ENCODE measurements at regions not wholly inside any gene's neighbourhood (a gene's known extent, or its start where the extent isn't known, plus 50 kb on each side); places are given as distances from the start of the nearest gene placed in this dataset.
"Not testable (repeated sequence)": the region's sequence is repeated elsewhere in the genome, so short reads cannot be mapped to it uniquely, and the experiment has no call there.

DNA sequence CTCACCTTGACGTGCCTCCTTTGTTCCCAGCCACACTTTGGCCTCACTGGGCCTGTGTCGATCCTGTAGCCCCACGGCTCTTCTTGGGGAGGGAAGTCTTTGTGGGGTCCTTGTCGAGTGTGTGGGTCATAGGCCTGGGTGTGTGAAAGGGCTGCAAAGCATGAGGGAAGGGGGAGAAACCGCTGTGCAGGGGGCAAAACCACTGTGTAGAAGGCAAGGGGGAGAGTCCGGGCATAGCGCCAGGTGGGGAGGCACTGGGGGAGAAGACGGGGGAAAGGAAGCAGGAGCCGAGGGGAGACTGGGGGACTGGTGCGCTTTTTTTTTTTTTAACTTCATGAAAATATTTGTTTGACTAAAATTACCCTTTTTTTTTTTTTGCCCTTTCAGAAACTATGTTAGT is 65.1 kb upstream of the RASD2 start:
- no peak overlapping the region for H3K4me3 ChIP-seq (ENCODE audit: low read length)
- DNase-seq (ENCODE audit: low read depth, low spot score) = peak; percentile 32

DNA sequence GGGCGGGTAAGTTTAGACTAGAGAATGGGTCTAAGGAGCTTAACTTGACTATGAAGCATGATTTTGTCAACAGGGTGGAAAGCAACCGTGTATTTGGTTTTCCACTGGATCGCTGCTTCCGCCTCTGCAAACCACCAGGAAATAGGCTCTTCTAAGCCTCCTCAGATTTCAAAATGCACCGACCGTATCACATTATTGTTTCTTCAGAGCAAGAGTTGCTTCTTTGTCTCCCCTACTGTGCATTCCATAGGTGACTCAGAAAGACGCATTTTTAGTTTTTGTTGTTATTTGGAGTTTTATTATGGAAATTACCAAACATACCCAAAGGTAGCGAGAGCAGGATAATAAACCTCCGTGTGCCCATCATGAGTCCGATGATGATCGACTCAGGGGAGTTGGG is 64.3 kb upstream of the RASD2 start:
- no peak for DNase-seq (ENCODE audit: low read depth, low spot score)
- H3K4me3 ChIP-seq (ENCODE audit: low read length) = no peak overlapping the region

DNA sequence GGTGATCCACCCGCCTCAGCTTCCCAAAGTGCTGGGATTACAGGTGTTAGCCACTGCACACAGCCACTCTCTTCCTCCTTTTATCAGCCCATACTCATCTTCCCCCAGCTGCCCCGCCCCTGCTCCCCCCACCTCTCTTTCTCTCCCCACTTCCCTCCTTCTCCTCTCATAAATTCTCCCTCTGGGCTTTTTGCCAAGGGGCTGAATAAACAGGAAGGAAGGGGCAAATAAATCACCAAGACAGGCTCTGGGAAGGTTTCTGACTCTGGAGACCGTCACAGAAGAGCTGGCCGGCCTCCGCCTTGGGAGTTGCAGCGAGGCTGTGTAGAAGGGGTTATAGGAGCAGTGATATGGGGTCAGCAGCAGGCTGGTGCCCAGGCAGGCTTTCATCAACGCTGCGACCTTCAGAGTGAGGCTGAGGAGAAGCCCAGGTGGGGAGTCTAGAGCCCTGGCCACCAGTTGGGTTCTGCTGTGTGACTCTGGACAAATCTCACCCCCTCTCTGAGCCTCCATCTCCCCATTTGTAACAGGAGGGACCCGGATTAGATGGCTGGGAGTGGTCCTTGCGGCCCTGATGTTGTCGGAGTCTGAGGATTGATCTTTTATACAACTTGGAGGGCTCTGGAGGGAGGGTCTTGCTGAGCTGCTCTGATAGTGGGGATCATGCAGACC is 62.6 kb upstream of the RASD2 start:
- no peak for DNase-seq (ENCODE audit: low read depth, low spot score)

DNA sequence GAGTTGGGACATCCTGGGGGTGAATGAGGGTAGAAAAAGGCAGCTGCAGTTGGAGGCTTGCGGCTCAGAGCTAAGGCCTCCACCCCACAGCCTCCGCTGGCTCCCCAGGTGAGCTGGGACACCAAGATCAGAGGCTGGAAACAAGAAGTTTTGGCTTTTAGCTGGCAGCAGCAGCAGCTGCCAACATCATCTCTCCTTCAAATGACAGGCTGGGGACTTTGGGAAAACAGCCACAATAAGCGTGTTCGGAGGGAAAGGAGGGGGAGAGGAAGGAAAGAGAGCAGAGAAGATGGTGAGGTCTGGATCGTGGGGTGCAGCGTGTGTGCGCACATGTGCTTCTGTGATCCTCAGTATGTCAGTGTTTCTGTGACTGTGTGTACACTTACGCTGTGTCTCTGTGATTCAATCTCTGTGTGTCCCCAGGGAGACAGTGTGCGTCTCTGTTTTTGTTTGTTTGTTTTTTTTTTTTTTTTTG is 62.0 kb upstream of the RASD2 start:
- no peak for DNase-seq (ENCODE audit: low read depth, low spot score)
- H3K4me3 ChIP-seq (ENCODE audit: low read length) = no peak overlapping the region

More for the DNA sequence above, 62.6 kb upstream of the RASD2 start:
- no peak overlapping the region for H3K4me3 ChIP-seq (ENCODE audit: low read length)

DNA sequence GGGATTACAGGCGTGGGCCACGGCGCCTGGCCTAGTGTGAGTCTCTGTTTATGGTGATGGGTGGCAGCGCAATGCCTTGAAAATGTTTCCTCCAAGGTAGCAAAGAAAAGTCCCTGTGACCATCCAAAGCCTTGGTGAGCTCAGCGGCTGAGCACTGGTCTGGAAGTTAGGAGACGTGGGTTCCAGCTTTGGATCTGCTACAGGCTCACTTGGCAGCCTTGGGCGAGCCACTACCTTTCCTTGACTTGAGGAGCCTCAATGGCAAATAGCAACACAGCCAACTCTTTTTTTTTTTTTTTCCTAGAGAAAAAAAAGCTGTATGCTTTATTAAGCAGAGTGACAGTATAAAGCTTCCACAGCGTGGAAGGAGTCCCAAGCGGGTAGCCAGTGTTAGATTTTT is 61.3 kb upstream of the RASD2 start:
- DNase-seq (ENCODE audit: low read depth, low spot score) = no peak
- H3K4me3 ChIP-seq (ENCODE audit: low read length) = no peak overlapping the region

DNA sequence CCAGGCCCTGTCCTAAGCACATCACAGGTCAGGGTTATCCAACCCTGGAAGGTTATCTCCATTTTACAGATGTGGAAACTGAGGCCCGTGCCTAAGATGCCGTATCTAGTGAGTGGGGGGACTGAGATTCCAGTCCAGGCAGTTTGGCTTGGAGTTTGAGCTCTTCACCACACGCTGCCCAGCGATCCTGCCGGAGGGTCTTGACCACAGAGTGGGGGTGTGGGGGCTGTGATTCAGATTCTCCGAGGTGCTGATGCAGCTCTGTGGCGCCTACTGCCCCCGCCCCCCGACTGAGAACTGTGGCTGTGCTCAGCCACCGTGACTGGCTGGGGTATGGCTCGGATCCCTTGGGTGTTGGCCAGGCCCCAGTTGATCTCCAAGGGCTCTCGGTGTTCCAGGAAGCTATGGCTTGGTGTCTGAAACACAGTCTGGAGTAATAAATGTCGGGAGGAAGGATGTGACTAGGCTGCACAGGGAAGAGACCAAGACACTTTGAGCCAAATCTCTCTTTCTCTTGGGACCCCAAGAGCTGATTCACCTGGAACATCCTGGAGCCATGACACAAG is 60.6 kb upstream of the RASD2 start:
- H3K4me3 ChIP-seq (ENCODE audit: low read length) = no peak overlapping the region
- no peak for DNase-seq (ENCODE audit: low read depth, low spot score)

DNA sequence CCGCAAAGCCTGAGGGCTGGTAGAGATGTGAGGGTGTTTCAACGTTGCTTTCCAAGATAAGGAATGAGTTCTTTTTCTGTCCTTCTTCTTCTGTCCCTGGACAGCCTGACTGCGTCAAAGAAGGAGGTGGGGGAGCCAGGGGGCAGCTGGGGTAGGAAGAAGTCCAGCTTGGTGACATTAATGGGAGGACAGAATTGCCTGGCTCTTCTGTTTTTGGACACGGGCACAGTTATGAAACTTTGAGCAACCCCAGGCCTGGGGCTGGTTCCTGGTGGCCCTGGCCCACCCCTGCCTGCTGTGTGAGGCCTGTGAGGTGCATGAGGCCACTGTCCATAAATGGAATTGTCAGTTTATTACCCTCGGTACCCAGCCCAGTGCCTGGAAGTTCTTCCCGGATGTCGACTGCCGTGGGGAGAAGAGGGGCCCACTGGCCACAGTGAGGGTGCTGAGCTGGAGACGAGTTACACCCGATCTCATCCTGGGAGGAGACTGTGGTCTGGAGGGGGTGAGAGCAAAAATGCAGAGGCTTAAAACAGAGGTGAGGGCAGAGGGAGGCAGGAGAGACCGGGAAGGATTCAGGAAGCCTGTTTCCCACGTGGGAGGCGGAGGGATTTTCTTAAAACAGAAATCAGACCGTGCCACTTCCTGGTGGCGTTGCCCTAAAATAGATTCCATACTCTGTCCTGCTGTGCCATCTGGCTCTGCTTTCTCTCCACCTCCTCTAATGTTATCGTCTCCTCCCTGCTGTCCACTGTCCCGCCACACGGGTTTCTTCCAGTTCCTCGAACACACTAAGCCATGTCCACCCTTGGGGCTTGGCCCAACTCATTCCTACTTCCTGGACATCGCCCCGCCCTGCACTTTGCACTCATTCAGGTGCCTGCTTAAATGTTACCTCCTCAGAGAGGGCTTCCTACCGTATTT is 59.7 kb upstream of the RASD2 start:
- no peak for DNase-seq (ENCODE audit: low read depth, low spot score)

DNA sequence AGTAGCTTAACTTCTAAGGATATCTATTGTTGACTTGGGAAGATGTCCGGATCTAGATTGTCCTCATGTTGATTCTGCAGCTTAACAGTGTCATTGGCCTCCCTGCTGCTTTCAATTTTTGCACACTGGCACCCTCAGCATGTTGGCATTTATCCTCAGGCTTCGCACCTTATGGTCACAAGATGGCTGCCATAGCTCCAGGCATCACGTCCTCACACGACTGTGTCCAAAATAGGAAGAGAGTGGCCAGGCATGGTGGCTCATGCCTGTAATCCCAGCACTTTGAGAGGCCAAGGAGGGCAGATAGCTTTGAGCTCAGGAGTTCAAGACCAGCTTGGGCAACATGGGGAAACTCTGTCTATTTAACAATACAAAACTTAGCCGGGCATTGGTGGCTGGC is 58.3 kb upstream of the RASD2 start:
- DNase-seq (ENCODE audit: low read depth, low spot score) = no peak
- H3K4me3 ChIP-seq (ENCODE audit: low read length) = no peak overlapping the region

More for the DNA sequence above, 59.7 kb upstream of the RASD2 start:
- H3K4me3 ChIP-seq (ENCODE audit: low read length) = no peak overlapping the region

DNA sequence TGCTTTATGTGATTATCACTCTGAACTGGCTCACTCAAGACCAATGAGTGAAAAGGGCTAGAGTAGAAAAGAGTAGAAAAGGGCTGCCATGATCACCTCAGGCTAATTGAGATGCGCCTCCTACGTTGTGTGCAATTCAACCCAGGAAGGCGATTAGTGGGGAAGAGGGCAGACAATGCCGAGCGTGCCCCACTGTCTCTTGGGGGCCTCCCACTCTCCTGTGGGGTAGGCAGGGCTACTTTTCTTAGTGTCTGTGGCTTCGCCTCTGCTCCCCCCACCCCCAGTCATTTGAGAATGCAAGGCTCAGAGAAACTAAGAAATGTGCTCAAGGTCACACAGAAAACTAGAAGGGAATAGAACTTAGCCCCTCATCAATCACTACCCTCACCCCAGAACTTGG is 57.7 kb upstream of the RASD2 start:
- DNase-seq (ENCODE audit: low read depth, low spot score) = no peak
- H3K4me3 ChIP-seq (ENCODE audit: low read length) = no peak overlapping the region

DNA sequence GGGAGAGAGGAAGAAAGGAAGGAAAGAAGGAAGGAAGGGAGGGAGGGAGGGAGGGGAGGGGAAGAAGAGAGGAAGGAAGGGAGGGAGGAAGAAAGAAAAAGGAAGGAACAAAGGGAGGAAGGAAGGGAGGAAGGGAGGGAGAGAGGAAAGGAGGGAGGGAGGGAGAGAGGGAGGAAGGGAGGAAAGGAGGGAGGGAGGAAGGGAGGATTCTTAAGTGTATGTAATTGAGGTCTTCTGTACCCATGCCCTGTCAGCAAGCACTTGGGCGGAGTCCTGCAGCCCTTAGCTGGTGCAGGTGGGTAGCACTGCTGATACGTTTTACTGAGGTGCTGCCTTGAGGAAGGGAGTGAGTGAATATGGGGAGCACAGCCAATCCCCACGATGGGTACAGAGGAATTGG is 56.9 kb upstream of the RASD2 start:
- DNase-seq (ENCODE audit: low read depth, low spot score) = no peak
- no peak overlapping the region for H3K4me3 ChIP-seq (ENCODE audit: low read length)

DNA sequence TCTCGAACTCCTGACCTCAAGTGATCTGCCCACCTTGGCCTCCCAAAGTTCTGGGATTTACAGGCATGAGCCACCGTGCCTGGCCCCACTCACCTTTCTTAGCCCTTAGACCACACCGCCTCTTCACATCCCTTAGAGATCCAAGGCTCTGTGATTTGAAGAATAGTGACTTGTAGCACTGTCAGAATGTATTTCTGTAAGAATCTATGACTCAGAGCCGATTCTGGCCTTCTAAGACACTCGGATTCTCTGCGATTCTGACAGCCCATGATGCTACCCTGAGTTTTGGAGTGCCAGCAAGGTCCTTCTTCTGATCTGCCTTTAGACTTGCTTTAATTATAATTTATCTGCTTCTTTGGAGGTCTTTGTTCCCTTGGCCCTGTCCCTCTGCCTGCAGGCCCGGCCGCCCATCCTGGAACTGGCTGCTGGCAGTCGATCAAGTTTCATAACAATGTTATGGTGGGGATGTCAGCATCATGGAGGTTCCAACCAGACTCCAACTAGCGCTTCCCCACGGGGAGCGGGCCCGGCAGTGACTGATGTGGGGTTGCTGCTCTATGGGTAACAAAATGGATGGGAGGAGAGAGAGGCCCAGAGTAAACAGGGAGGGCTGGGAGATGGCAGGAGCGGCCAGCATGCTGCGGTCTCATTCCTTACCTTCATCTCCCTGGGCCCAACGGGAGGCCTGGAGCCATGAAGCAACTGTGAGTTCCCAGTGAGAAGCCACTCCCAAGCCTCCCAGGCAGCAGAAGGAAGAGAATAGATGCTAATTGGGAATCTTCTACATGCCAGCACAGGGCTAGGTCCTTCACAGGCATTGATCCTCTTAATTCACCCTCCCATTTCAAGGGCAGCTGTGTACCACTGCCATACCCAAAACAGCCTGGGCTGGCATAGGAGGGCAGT is 55.7 kb upstream of the RASD2 start:
- DNase-seq (ENCODE audit: low read depth, low spot score) = no peak
- no peak overlapping the region for H3K4me3 ChIP-seq (ENCODE audit: low read length)

DNA sequence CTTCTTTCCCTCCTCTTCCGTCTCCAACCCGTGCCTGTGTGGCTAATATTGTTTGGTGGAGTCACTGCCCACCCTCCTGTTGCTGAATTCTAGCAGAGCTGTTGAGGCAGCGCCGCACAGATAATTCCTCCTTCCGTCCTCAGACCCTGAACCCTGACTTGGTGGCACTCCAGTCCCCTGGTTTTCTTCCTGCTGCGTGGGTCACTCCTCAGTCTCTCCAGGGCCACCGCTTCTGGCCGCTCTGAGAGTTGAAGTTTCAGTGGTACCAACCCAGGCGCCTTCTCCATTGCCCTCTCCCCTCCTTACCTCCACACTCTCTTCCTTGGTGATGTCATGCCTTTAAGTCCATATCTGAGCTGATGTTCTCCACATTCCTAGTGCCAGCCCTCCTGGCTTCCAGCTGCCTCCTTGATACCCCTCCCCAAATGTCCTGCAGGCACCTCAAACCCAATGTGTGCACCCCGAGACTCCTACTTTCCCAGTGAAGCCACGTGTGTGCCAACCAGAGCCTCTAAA is 54.5 kb upstream of the RASD2 start:
- H3K4me3 ChIP-seq (ENCODE audit: low read length) = no peak overlapping the region
- DNase-seq (ENCODE audit: low read depth, low spot score) = no peak

DNA sequence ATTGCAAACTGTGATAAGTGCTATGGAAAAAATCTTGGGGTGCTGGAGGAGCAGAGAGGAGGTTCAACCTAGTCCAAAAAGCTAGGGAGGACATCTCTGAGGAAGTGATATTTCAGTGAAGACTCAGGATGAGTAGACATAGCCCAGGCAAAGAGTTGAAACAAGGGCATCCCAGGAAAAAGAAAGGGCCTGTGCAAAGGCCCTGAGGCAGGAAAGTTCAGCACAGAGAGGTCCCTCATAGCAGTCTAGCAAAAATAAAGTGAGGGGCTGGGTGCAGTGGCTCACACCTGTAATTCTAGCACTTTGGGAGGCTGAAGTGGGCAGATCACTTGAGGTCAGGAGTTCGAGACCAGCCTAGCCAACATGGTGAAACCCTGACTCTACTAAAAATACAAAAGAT is 53.0 kb upstream of the RASD2 start:
- DNase-seq (ENCODE audit: low read depth, low spot score); H3K4me3 ChIP-seq (ENCODE audit: low read length): not testable (repeated sequence)

DNA sequence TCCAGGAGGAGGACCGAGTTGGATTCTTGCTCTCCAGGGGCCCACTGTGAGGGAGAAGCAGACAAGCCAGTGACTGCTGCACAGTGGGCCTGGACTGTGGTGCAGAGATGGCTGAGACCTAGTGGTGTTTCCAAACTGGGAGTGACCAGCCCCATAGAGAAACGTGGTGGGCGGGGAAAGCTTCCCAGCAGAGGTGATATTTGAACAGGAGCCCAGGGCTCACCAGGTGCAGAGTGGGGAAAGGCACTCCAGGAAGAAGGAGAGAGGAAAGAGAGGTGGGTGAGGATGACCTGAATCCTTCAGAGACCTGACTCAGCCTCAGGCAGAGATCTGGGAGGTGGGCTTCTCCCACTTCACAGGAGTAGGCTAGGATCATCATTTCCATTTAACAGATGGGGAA is 52.1 kb upstream of the RASD2 start:
- no peak overlapping the region for H3K4me3 ChIP-seq (ENCODE audit: low read length)
- DNase-seq (ENCODE audit: low read depth, low spot score) = no peak

DNA sequence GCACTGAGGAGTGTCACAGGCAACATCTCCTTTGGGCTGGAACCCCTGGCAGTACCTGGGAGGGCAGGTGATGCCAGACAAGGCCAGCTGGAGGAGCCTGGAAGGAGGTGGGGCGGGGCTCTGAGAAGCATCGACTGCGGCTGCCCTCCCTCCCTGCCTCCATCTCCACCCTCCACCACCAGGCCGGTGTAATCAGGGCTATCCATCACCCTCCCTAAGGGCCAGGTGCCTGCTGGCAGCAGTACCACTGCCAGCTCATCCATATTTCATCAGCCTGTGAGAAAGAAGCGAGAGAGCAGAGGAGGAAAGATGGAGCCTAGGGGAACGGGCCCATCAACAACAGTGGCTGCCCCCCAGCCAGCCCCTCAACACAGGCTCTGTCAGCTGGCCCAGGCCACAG is 51.4 kb upstream of the RASD2 start:
- no peak for DNase-seq (ENCODE audit: low read depth, low spot score)
- H3K4me3 ChIP-seq (ENCODE audit: low read length) = no peak overlapping the region
